Breast epithelium (tissue), 4 donors: ENCODE measurements at regions not wholly inside any gene's neighbourhood (a gene's known extent, or its start where the extent isn't known, plus 50 kb on each side); places are given as distances from the start of the nearest gene placed in this dataset.

Source experiments
- DNase-seq, 2 donors: peaks; one replicate each; pipeline ENCODE4 v3.0.0-alpha.2; 2019; ENCODE audit warnings: low spot score in 2 of 2
- H3K27ac ChIP-seq, 2 donors: fragments of 200-600 bp; sonication (generic) in 1 of 2; one replicate each; pipeline ENCODE4 v1.5.1; 2016 to 2019; ENCODE audit warnings: mild to moderate bottlenecking in 1 of 2
- H3K27me3 ChIP-seq, 2 donors: fragments of 200-600 bp; sonication (generic) in 1 of 2; one replicate each; pipeline versions ENCODE4 v1.5.1 to v1.6.0; 2017 to 2019; ENCODE audit warnings: control low read depth in 1 of 2, mild to moderate bottlenecking in 1 of 2
- H3K36me3 ChIP-seq: fragments of 200-600 bp; one replicate; pipeline ENCODE4 v1.5.1; 2019
- H3K4me1 ChIP-seq, 2 donors: fragments of 200-600 bp; sonication (generic); one replicate each; pipeline ENCODE4 v1.5.1; 2016 to 2019; ENCODE audit warnings: control low read depth in 1 of 2
- H3K4me3 ChIP-seq, 3 donors: fragments of 200-600 bp; sonication (generic); 1 replicate in 2 of 3; 2 replicates in 1 of 3; pipeline ENCODE4 v1.5.1; 2016 to 2019; ENCODE audit warnings: mild to moderate bottlenecking in 3 of 3, moderate library complexity in 2 of 3
- H3K9me3 ChIP-seq, 2 donors: fragments of 200-600 bp; sonication (generic) in 1 of 2; one replicate each; pipeline ENCODE4 v1.5.1; 2016 to 2019; ENCODE audit warnings: control low read depth in 1 of 2
- CTCF ChIP-seq, 3 donors: fragments of 450-650 bp; IDR thresholded peaks; one replicate each; pipeline ENCODE4 v1.5.1; 2016 to 2017; ENCODE audit warnings: antibody characterized with exemption in 3 of 3, mild to moderate bottlenecking in 3 of 3, moderate library complexity in 3 of 3
- POLR2A ChIP-seq: fragments of 450-650 bp; IDR thresholded peaks from one replicate; pipeline ENCODE4 v1.6.1; 2016; ENCODE audit warnings: antibody characterized with exemption, mild to moderate bottlenecking, moderate library complexity
- POLR2AphosphoS5 ChIP-seq, 3 donors: sonication (generic); formaldehyde crosslinking; IDR thresholded peaks; one replicate each; pipeline ENCODE4 v1.6.1; 2017; ENCODE audit warnings: antibody characterized with exemption in 3 of 3
- intact Hi-C: fragments of 100-400 bp; cut with DNase I; formaldehyde crosslinking; loops from one replicate; pipeline ENCODE4 v1.15.1; 2023; ENCODE audit warnings: low total_unique reads

- no peak overlapping the region for H3K27ac ChIP-seq
- no peaks in the 10 kb centered on the region for H3K9me3 ChIP-seq
- no peak for DNase-seq
- no peaks in the 10 kb centered on the region for H3K4me1 ChIP-seq
- no peaks in the 10 kb centered on the region for H3K36me3 ChIP-seq
- H3K4me3 ChIP-seq = no peak overlapping the region
- intact Hi-C loops = no loop called here
- TF ChIP-seq POLR2A (no peak), CTCF (IDR thresholded peaks at IDR 0.05) (no peak), POLR2AphosphoS5 (IDR thresholded peaks at IDR 0.05) (no peak)
- no peaks in the 10 kb centered on the region for H3K27me3 ChIP-seq
These were observed 759.7 kb downstream of the BRINP1 start for GRCh38 chr9:118609355-118610044.

GRCh38 chr9:118612201-118612600 lies 757.0 kb downstream of the BRINP1 start:
- H3K4me3 ChIP-seq = no peak overlapping the region

DNA sequence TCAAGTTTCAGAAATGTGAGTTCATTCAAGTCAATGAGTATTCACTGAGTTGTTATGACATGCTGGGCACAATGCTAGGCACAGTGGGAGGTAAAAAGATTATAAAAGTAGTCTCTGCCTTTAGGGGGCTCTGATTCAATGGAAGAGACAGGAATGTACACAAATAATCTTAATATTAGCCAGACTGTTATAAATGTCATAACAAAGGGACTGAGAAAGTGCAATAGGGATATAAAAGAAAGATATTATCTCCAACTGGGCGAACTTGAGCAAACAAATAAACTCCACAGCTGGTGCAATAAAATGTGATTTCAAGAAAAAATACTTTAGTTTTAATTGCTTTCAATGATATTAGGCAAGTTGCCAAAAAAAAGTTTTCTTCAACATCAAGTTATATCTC lies 755.2 kb downstream of the BRINP1 start:
- TF ChIP-seq CTCF (IDR thresholded peaks at IDR 0.05) (no peak), POLR2AphosphoS5 (IDR thresholded peaks at IDR 0.05) (no peak), POLR2A (no peak)
- no peak overlapping the region for H3K27ac ChIP-seq
- H3K4me3 ChIP-seq = no peak overlapping the region
- no peak for DNase-seq
- H3K36me3 ChIP-seq = no peaks in the 10 kb centered on the region
- H3K27me3 ChIP-seq = no peaks in the 10 kb centered on the region
- no peaks in the 10 kb centered on the region for H3K9me3 ChIP-seq
- intact Hi-C loops = no loop called here
- H3K4me1 ChIP-seq = no peaks in the 10 kb centered on the region

More at GRCh38 chr9:118612201-118612600, 757.0 kb downstream of the BRINP1 start:
- H3K9me3 ChIP-seq = no peaks in the 10 kb centered on the region
- H3K4me1 ChIP-seq = no peaks in the 10 kb centered on the region
- DNase-seq = no peak
- intact Hi-C loops = no loop called here
- TF ChIP-seq POLR2AphosphoS5 (IDR thresholded peaks at IDR 0.05) = no peak
- no peak for TF ChIP-seq CTCF (IDR thresholded peaks at IDR 0.05)
- TF ChIP-seq POLR2A = no peak
- H3K27me3 ChIP-seq = no peaks in the 10 kb centered on the region
- no peak overlapping the region for H3K27ac ChIP-seq
- no peaks in the 10 kb centered on the region for H3K36me3 ChIP-seq

DNA sequence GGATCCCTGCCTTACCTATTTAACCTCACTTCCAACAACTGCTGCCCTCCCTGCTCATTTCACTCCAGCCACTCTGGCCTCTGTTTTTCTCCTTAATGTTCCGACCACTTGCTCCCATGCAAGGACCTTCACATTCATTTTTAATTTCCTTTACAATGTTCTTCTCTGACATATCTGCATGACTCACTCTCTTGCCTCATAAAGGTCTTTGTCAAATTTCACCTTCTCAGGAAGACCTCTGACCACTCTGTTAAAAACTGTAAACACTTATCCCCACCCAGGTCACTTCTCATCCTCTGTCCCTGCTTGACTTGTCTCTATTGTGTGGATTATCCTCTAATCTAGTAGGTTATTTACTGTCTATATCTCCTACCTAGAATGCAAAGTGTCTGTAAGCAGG lies 751.2 kb downstream of the BRINP1 start:
- no peaks in the 10 kb centered on the region for H3K27me3 ChIP-seq
- TF ChIP-seq POLR2A (no peak), POLR2AphosphoS5 (IDR thresholded peaks at IDR 0.05) (no peak), CTCF (IDR thresholded peaks at IDR 0.05) (no peak)
- intact Hi-C loops = no loop called here
- no peaks in the 10 kb centered on the region for H3K36me3 ChIP-seq
- no peak overlapping the region for H3K27ac ChIP-seq
- DNase-seq = no peak
- no peaks in the 10 kb centered on the region for H3K4me1 ChIP-seq
- H3K4me3 ChIP-seq = no peak overlapping the region
- no peaks in the 10 kb centered on the region for H3K9me3 ChIP-seq

- no peak overlapping the region for H3K4me3 ChIP-seq
- H3K9me3 ChIP-seq = no peaks in the 10 kb centered on the region
- TF ChIP-seq CTCF (IDR thresholded peaks at IDR 0.05) = no peak
- no peak for TF ChIP-seq POLR2AphosphoS5 (IDR thresholded peaks at IDR 0.05)
- no peak for TF ChIP-seq POLR2A
- no peaks in the 10 kb centered on the region for H3K36me3 ChIP-seq
- H3K4me1 ChIP-seq = no peaks in the 10 kb centered on the region
- no peaks in the 10 kb centered on the region for H3K27me3 ChIP-seq
- no peak overlapping the region for H3K27ac ChIP-seq
- DNase-seq = no peak
- intact Hi-C loops = no loop called here
These were observed 750.4 kb downstream of the BRINP1 start for GRCh38 chr9:118618849-118619248.
